ENCODE measurements at regions not wholly inside any gene's neighbourhood (a gene's known extent, or its start where the extent isn't known, plus 50 kb on each side); places are given as distances from the start of the nearest gene placed in this dataset.

- TF ChIP-seq CTCF (IDR thresholded peaks at IDR 0.05; ENCODE audit: control extremely low read depth in 1 of 3, insufficient read depth in 1 of 3, low read depth in 1 of 3, low read length in 3 of 3) (no peak), JUN (IDR thresholded peaks at IDR 0.05; ENCODE audit: low read depth, low read length) (no peak), POLR2A (IDR thresholded peaks at IDR 0.05; ENCODE audit: control extremely low read depth in 1 of 2, low read depth in 2 of 2, low read length in 2 of 2) (no peak), CHD1 (IDR thresholded peaks at IDR 0.05; ENCODE audit: low read depth, low read length) (no peak), POLR2AphosphoS5 (IDR thresholded peaks at IDR 0.05; ENCODE audit: low read depth, low read length) (no peak), SP2 (IDR thresholded peaks at IDR 0.05; ENCODE audit: low read length) (no peak), SIN3A (conservative IDR thresholded peaks at IDR 0.05 in 1 of 2, IDR thresholded peaks at IDR 0.05 in 1 of 2; ENCODE audit: low read depth in 1 of 2, low read length in 2 of 2) (no peak)
- TF ChIP-seq, protein P1, sequence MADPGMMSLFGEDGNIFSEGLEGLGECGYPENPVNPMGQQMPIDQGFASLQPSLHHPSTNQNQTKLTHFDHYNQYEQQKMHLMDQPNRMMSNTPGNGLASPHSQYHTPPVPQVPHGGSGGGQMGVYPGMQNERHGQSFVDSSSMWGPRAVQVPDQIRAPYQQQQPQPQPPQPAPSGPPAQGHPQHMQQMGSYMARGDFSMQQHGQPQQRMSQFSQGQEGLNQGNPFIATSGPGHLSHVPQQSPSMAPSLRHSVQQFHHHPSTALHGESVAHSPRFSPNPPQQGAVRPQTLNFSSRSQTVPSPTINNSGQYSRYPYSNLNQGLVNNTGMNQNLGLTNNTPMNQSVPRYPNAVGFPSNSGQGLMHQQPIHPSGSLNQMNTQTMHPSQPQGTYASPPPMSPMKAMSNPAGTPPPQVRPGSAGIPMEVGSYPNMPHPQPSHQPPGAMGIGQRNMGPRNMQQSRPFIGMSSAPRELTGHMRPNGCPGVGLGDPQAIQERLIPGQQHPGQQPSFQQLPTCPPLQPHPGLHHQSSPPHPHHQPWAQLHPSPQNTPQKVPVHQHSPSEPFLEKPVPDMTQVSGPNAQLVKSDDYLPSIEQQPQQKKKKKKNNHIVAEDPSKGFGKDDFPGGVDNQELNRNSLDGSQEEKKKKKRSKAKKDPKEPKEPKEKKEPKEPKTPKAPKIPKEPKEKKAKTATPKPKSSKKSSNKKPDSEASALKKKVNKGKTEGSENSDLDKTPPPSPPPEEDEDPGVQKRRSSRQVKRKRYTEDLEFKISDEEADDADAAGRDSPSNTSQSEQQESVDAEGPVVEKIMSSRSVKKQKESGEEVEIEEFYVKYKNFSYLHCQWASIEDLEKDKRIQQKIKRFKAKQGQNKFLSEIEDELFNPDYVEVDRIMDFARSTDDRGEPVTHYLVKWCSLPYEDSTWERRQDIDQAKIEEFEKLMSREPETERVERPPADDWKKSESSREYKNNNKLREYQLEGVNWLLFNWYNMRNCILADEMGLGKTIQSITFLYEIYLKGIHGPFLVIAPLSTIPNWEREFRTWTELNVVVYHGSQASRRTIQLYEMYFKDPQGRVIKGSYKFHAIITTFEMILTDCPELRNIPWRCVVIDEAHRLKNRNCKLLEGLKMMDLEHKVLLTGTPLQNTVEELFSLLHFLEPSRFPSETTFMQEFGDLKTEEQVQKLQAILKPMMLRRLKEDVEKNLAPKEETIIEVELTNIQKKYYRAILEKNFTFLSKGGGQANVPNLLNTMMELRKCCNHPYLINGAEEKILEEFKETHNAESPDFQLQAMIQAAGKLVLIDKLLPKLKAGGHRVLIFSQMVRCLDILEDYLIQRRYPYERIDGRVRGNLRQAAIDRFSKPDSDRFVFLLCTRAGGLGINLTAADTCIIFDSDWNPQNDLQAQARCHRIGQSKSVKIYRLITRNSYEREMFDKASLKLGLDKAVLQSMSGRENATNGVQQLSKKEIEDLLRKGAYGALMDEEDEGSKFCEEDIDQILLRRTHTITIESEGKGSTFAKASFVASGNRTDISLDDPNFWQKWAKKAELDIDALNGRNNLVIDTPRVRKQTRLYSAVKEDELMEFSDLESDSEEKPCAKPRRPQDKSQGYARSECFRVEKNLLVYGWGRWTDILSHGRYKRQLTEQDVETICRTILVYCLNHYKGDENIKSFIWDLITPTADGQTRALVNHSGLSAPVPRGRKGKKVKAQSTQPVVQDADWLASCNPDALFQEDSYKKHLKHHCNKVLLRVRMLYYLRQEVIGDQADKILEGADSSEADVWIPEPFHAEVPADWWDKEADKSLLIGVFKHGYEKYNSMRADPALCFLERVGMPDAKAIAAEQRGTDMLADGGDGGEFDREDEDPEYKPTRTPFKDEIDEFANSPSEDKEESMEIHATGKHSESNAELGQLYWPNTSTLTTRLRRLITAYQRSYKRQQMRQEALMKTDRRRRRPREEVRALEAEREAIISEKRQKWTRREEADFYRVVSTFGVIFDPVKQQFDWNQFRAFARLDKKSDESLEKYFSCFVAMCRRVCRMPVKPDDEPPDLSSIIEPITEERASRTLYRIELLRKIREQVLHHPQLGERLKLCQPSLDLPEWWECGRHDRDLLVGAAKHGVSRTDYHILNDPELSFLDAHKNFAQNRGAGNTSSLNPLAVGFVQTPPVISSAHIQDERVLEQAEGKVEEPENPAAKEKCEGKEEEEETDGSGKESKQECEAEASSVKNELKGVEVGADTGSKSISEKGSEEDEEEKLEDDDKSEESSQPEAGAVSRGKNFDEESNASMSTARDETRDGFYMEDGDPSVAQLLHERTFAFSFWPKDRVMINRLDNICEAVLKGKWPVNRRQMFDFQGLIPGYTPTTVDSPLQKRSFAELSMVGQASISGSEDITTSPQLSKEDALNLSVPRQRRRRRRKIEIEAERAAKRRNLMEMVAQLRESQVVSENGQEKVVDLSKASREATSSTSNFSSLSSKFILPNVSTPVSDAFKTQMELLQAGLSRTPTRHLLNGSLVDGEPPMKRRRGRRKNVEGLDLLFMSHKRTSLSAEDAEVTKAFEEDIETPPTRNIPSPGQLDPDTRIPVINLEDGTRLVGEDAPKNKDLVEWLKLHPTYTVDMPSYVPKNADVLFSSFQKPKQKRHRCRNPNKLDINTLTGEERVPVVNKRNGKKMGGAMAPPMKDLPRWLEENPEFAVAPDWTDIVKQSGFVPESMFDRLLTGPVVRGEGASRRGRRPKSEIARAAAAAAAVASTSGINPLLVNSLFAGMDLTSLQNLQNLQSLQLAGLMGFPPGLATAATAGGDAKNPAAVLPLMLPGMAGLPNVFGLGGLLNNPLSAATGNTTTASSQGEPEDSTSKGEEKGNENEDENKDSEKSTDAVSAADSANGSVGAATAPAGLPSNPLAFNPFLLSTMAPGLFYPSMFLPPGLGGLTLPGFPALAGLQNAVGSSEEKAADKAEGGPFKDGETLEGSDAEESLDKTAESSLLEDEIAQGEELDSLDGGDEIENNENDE (IDR thresholded peaks at IDR 0.05; ENCODE audit: insufficient replicate concordance, low read length): no peak
Observed at GRCh38 chr12:107328442-107329133, 235.2 kb upstream of the CRY1 start.

Measured in H1 (cell line).